Nephron progenitor cell (in vitro differentiated cells): ENCODE measurements at regions not wholly inside any gene's neighbourhood (a gene's known extent, or its start where the extent isn't known, plus 50 kb on each side); places are given as distances from the start of the nearest gene placed in this dataset.

Experiments used
- DNase-seq: peaks from one replicate; pipeline ENCODE4 v3.0.0; 2021
- H3K27ac Mint-ChIP-seq: 2 replicates; pipeline ENCODE4 v1.8.0; 2021; ENCODE audit warnings: mild to moderate bottlenecking, moderate library complexity, mixed read lengths
- H3K27me3 Mint-ChIP-seq: 2 replicates; pipeline ENCODE4 v1.8.0; 2021; ENCODE audit warnings: mild to moderate bottlenecking, low read depth, mixed read lengths; ENCODE audit not compliant: poor library complexity
- H3K36me3 Mint-ChIP-seq: 2 replicates; pipeline ENCODE4 v1.8.0; 2021; ENCODE audit warnings: low read depth, mixed read lengths
- H3K4me1 Mint-ChIP-seq: 2 replicates; pipeline ENCODE4 v1.8.0; 2021; ENCODE audit warnings: mixed read lengths
- H3K4me3 Mint-ChIP-seq: 2 replicates; pipeline ENCODE4 v1.8.0; 2021; ENCODE audit warnings: mild to moderate bottlenecking, moderate library complexity, mixed read lengths
- H3K9me3 Mint-ChIP-seq: 2 replicates; pipeline ENCODE4 v1.8.0; 2021; ENCODE audit warnings: mild to moderate bottlenecking, moderate library complexity, mixed read lengths
- TF ChIP-seq, protein P1 (sequence below): fragments of 200-600 bp; sonication (generic); IDR thresholded peaks from 2 replicates; pipeline ENCODE4 v1.5.0; 2021; ENCODE audit warnings: antibody characterized with exemption

DNA sequence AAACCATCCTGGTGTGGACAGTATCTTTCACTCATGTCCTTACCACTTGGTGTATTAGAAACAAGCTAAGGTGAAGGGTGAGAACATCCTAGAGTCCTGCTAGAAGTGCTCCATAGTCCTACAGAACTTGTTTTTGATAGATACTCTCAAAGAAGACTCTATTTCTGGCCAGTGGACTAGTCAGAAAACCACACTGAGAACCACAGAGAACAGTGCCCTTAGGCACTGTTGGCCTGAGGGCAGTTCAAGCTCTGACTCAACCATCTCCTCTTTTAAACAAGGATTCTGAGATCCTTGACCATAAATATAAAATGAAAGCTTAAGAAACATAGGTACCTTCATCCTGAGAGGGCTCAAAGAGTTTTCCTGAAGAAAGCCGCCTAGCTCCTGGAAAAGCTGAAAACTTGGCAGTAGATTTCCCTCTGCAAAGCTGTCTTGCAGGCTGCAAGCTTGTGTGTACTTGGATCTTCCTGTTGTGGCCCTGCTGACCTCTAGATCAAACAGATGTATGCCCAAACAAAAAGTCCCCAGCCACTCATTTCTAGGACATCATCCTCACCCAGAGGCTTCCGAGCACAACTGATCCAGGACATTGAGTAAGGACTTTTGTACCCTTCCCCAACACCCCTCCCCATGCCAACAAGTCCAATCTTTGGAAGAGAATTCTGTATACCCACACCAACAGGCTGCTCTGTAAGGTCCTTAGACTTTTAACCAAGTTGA is 111.6 kb upstream of the CXCL13 start:
- Mint-ChIP-seq H3K27ac (no peak overlapping the region), H3K9me3 (peaks cover 5% of the 10 kb centered on the region), H3K4me1 (no peaks in the 10 kb centered on the region), H3K4me3 (no peak overlapping the region), H3K36me3 (no peaks in the 10 kb centered on the region), H3K27me3 (peaks cover 19% of the 10 kb centered on the region)
- TF ChIP-seq, protein P1, sequence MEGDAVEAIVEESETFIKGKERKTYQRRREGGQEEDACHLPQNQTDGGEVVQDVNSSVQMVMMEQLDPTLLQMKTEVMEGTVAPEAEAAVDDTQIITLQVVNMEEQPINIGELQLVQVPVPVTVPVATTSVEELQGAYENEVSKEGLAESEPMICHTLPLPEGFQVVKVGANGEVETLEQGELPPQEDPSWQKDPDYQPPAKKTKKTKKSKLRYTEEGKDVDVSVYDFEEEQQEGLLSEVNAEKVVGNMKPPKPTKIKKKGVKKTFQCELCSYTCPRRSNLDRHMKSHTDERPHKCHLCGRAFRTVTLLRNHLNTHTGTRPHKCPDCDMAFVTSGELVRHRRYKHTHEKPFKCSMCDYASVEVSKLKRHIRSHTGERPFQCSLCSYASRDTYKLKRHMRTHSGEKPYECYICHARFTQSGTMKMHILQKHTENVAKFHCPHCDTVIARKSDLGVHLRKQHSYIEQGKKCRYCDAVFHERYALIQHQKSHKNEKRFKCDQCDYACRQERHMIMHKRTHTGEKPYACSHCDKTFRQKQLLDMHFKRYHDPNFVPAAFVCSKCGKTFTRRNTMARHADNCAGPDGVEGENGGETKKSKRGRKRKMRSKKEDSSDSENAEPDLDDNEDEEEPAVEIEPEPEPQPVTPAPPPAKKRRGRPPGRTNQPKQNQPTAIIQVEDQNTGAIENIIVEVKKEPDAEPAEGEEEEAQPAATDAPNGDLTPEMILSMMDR = no peak
- DNase-seq = no peak

DNA sequence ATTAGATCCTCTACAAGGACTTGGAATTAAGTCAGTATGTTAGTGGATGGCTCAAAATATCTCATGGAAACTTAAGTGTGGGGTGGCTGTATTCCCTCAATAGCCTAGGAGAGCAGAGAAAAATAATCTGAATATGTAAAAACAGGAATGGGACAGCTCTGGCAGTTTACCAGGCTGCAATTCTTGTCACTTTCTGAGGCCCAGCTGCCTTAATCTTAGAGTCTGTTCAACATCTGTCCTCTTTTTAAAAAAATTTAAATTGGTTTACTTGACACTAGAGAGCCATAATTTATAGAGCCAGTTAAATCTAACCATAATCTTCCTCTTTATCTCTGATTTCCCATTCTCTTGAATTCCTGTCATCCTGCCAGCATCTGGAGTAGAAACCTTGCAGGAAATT is 109.2 kb upstream of the CXCL13 start:
- TF ChIP-seq, protein P1 = no peak
- peaks cover 5% of the 10 kb centered on the region for H3K9me3 Mint-ChIP-seq
- DNase-seq = no peak
- no peak overlapping the region for H3K4me3 Mint-ChIP-seq
- H3K36me3 Mint-ChIP-seq = no peaks in the 10 kb centered on the region
- no peak overlapping the region for H3K27ac Mint-ChIP-seq
- no peaks in the 10 kb centered on the region for H3K4me1 Mint-ChIP-seq
- H3K27me3 Mint-ChIP-seq = peaks cover 20% of the 10 kb centered on the region

DNA sequence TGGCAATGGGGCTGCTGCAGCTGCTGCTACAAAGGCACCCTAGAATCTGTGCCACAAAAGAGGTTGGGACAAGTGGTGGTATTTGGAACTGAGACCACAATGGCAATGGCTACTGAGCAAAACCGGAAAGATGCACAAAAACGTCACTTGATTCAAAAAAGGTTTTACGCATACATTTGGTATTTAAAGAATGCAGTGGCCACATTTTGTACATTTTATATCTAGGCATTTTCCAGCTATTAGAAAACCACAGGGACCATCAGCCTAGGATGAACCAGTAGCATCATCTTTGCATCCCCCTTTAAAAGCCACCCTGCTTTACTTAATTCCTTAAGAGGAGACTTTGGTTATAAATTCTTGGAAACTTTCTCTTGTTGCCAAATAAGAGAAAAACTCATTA is 104.8 kb upstream of the CXCL13 start:
- H3K9me3 Mint-ChIP-seq = peaks cover 5% of the 10 kb centered on the region
- TF ChIP-seq, protein P1 = no peak

DNA sequence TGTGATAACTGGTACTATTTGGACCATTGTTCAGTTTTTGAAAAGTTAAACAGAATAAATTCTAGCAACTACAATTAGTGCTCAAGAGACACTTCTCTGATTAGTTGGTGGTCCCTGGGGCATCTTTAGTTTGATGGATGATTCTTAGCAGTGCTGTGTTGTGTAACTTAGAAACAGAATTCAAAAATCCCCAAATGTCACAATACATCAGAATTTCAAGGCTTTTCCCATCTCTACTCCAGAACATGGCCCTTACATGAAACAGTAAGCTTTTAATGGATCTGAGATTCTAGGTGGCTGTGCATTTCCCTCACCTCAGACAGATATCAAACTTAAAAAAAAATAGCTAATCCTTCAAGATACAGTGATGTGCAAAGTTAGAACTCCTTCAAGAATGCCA is 104.4 kb upstream of the CXCL13 start:
- Mint-ChIP-seq H3K27me3 (peaks cover 17% of the 10 kb centered on the region), H3K27ac (no peak overlapping the region), H3K4me3 (no peak overlapping the region), H3K9me3 (peaks cover 5% of the 10 kb centered on the region), H3K36me3 (no peaks in the 10 kb centered on the region), H3K4me1 (peaks cover 5% of the 10 kb centered on the region)
- no peak for DNase-seq
- TF ChIP-seq, protein P1 = no peak

More for the DNA sequence above, 104.8 kb upstream of the CXCL13 start:
- no peak for DNase-seq
- Mint-ChIP-seq H3K27ac (no peak overlapping the region), H3K4me1 (peaks cover 5% of the 10 kb centered on the region), H3K27me3 (peaks cover 17% of the 10 kb centered on the region), H3K36me3 (no peaks in the 10 kb centered on the region), H3K4me3 (no peak overlapping the region)

DNA sequence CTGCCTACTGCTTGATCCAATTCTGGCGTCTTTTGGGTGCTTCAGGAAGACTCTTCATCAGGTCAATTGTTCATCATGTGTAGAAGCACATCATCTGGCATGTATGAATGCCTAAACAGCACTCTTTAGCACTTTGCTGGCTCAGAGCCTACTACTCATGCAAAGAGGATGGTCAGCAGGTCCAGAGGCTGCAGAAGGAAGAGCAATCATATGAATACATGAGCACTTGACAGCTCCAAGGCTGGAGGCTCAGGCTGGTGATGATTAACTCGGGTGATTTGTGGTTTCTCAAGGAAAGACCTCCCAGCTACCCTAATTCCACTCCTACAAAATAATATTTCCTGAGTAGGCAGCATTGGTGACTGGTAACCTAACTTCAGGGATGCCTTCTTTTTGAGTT is 103.8 kb upstream of the CXCL13 start:
- no peak overlapping the region for H3K4me3 Mint-ChIP-seq
- no peak for DNase-seq
- H3K36me3 Mint-ChIP-seq = no peaks in the 10 kb centered on the region
- H3K27me3 Mint-ChIP-seq = peaks cover 17% of the 10 kb centered on the region
- H3K9me3 Mint-ChIP-seq = peaks cover 1% of the 10 kb centered on the region
- TF ChIP-seq, protein P1 = no peak
- H3K4me1 Mint-ChIP-seq = peaks cover 5% of the 10 kb centered on the region
- H3K27ac Mint-ChIP-seq = no peak overlapping the region

DNA sequence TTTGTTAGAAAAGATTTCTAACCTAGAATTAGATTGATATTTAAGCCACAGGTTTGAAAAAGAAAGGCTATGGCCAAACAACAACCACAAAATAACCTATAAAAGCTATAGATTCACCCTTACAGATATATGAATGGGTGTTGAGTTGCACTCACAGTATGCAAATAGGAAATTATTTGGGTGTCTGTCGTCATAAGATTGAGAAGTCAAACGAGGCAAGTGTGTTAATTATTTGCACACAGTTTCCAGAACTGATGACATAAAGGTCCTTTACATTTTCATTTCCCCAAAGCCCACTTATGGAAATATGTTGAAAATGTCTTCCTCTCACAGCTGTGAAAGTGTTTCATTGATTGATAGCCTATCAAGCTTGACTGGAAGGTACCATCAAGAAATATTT is 101.2 kb upstream of the CXCL13 start:
- DNase-seq = no peak
- peaks cover 22% of the 10 kb centered on the region for H3K27me3 Mint-ChIP-seq
- H3K4me1 Mint-ChIP-seq = peaks cover 5% of the 10 kb centered on the region
- TF ChIP-seq, protein P1 = no peak
- no peaks in the 10 kb centered on the region for H3K36me3 Mint-ChIP-seq
- H3K4me3 Mint-ChIP-seq = no peak overlapping the region
- no peak overlapping the region for H3K27ac Mint-ChIP-seq
- no peaks in the 10 kb centered on the region for H3K9me3 Mint-ChIP-seq
